H1 (cell line): ENCODE measurements at regions not wholly inside any gene's neighbourhood (a gene's known extent, or its start where the extent isn't known, plus 50 kb on each side); places are given as distances from the start of the nearest gene placed in this dataset.
"Not testable (repeated sequence)": the region's sequence is repeated elsewhere in the genome, so short reads cannot be mapped to it uniquely, and the experiment has no call there.

Experiments
- CTCF ChIA-PET: fragments of 300-600 bp; sonication (Branson Sonifier 250); formaldehyde crosslinking; loops from one replicate; lab custom pipeline; 2021; ENCODE audit not compliant: partially characterized antibody; lab: Charles Lee
- POLR2A ChIA-PET: fragments of 300-600 bp; sonication (Branson Sonifier 250); formaldehyde crosslinking; loops from one replicate; lab custom pipeline; 2021; ENCODE audit warnings: inconsistent platforms; ENCODE audit not compliant: partially characterized antibody; lab: Charles Lee
- DNase-seq, 2 experiments: peaks; one replicate each; pipeline versions ENCODE4 v3.0.0 to v3.0.0-alpha.2; 2010 to 2022; ENCODE audit warnings: low spot score in 2 of 2, low read depth in 1 of 2, mixed read lengths in 1 of 2
- FAIRE-seq: peaks from 2 replicates; lab custom pipeline; 2011; peaks lifted over from hg19 to GRCh38; lab: Jason Lieb, UNC
- H2AFZ ChIP-seq: 2 replicates; pipeline ENCODE4 v1.8.1; 2012; ENCODE audit warnings: low read length, inconsistent platforms
- H2AK5ac ChIP-seq: 2 replicates; pipeline ENCODE4 v1.6.1; 2013; ENCODE audit warnings: low read depth, low read length
- H2BK120ac ChIP-seq: replicated peaks from 2 replicates; pipeline ENCODE3; 2013; ENCODE audit warnings: low read depth, low read length, inconsistent platforms
- H2BK12ac ChIP-seq: 2 replicates; pipeline ENCODE4 v1.6.1; 2013; ENCODE audit warnings: low read depth, low read length
- H2BK15ac ChIP-seq: 2 replicates; pipeline ENCODE4 v1.6.1; 2013; ENCODE audit warnings: low read length
- H2BK20ac ChIP-seq: 2 replicates; pipeline ENCODE4 v1.6.1; 2013; ENCODE audit warnings: low read length
- H2BK5ac ChIP-seq: 2 replicates; pipeline ENCODE4 v1.6.1; 2013; ENCODE audit warnings: low read depth, low read length
- H3K14ac ChIP-seq: 2 replicates; pipeline ENCODE4 v1.6.1; 2013; ENCODE audit warnings: inconsistent platforms; ENCODE audit not compliant: insufficient read length
- H3K18ac ChIP-seq: 2 replicates; pipeline ENCODE4 v1.6.1; 2013; ENCODE audit warnings: low read length; ENCODE audit errors: extremely low read depth
- H3K23ac ChIP-seq: 2 replicates; pipeline ENCODE4 v1.6.1; 2013; ENCODE audit warnings: inconsistent platforms; ENCODE audit not compliant: insufficient read length
- H3K23me2 ChIP-seq: 2 replicates; pipeline ENCODE4 v1.6.1; 2013; ENCODE audit warnings: low read depth, low read length
- H3K27ac ChIP-seq: 2 replicates; pipeline ENCODE4 v1.6.1; 2011; ENCODE audit warnings: low read depth, low read length, inconsistent platforms
- H3K27me3 ChIP-seq, 4 experiments: replicated peaks in 1 of 4; 1 replicate in 1 of 4; 2 replicates in 3 of 4; pipeline versions ENCODE4 v1.6.1 to v1.8.1; 2011 to 2013; ENCODE audit warnings: low read length in 3 of 4, mild to moderate bottlenecking in 3 of 4, inconsistent platforms in 2 of 4, mixed read lengths in 2 of 4, moderate library complexity in 1 of 4; ENCODE audit not compliant: control insufficient read depth in 3 of 4, insufficient read depth in 3 of 4; ENCODE audit errors: extremely low read depth in 1 of 4
- H3K36me3 ChIP-seq, 4 experiments: 2 replicates each; pipeline versions ENCODE4 v1.6.1 to v1.8.1; 2011 to 2013; ENCODE audit warnings: mild to moderate bottlenecking in 4 of 4, low read length in 3 of 4, moderate library complexity in 2 of 4, control low read depth in 1 of 4, inconsistent platforms in 1 of 4; ENCODE audit not compliant: insufficient read depth in 4 of 4, control insufficient read depth in 2 of 4
- H3K4ac ChIP-seq: replicated peaks from 2 replicates; pipeline ENCODE3; 2013; ENCODE audit warnings: low read length, low read depth, mixed read lengths, inconsistent platforms; ENCODE audit not compliant: insufficient read length
- H3K4me1 ChIP-seq, 4 experiments: replicated peaks in 1 of 4; 1 replicate in 1 of 4; 2 replicates in 3 of 4; pipeline versions ENCODE4 v1.6.1 to v1.8.1; 2011 to 2013; ENCODE audit warnings: low read length in 3 of 4, inconsistent platforms in 2 of 4, mixed read lengths in 1 of 4; ENCODE audit not compliant: insufficient read depth in 4 of 4, control insufficient read depth in 3 of 4
- H3K4me2 ChIP-seq, 2 experiments: 2 replicates each; pipeline versions ENCODE4 v1.6.1 to v1.8.1; 2011 to 2013; ENCODE audit warnings: low read depth in 2 of 2, low read length in 2 of 2, control low read depth in 1 of 2, inconsistent platforms in 1 of 2, mild to moderate bottlenecking in 1 of 2; ENCODE audit not compliant: insufficient read depth in 1 of 2
- H3K4me3 ChIP-seq, 4 experiments: fragments of 200-600, 300-600 bp in 1 of 4; sonication (generic), shearing (Covaris generic), sonication (Bioruptor Twin) in 1 of 4; 2 replicates each; pipeline versions ENCODE4 v1.5.1 to v1.8.1; 2011 to 2016; ENCODE audit warnings: low read length in 4 of 4, low read depth in 3 of 4, control low read depth in 2 of 4, inconsistent platforms in 2 of 4, mild to moderate bottlenecking in 2 of 4, mixed read lengths in 1 of 4, moderate library complexity in 1 of 4; ENCODE audit not compliant: insufficient read depth in 2 of 4; ENCODE audit errors: extremely low read depth in 1 of 4
- H3K56ac ChIP-seq: replicated peaks from 2 replicates; pipeline ENCODE3; 2013; ENCODE audit warnings: low read depth, mild to moderate bottlenecking, mixed read lengths, low read length, inconsistent platforms; ENCODE audit not compliant: insufficient read length
- H3K79me1 ChIP-seq: 2 replicates; pipeline ENCODE4 v1.6.1; 2013; ENCODE audit warnings: low read depth, low read length, control low read depth
- H3K79me2 ChIP-seq, 2 experiments: 2 replicates each; pipeline versions ENCODE4 v1.6.1 to v1.8.1; 2012 to 2013; ENCODE audit warnings: low read length in 2 of 2, mild to moderate bottlenecking in 2 of 2, inconsistent platforms in 1 of 2; ENCODE audit not compliant: insufficient read depth in 2 of 2, control insufficient read depth in 1 of 2
- H3K9ac ChIP-seq, 4 experiments: replicated peaks in 1 of 4; 1 replicate in 1 of 4; 2 replicates in 3 of 4; pipeline versions ENCODE4 v1.6.1 to v1.8.1; 2011 to 2013; ENCODE audit warnings: low read depth in 3 of 4, low read length in 3 of 4, control low read depth in 2 of 4, mild to moderate bottlenecking in 2 of 4, moderate library complexity in 2 of 4, inconsistent platforms in 1 of 4; ENCODE audit errors: extremely low read depth in 1 of 4
- H3K9me3 ChIP-seq, 2 experiments: 2 replicates each; pipeline versions ENCODE4 v1.6.1 to v1.8.1; 2012 to 2013; ENCODE audit warnings: mild to moderate bottlenecking in 2 of 2, moderate library complexity in 2 of 2, control low read depth in 1 of 2, inconsistent platforms in 1 of 2, low read depth in 1 of 2, low read length in 1 of 2, mixed read lengths in 1 of 2; ENCODE audit not compliant: insufficient read depth in 2 of 2
- H4K20me1 ChIP-seq, 2 experiments: replicated peaks in 1 of 2; 2 replicates each; pipeline versions ENCODE3 to v1.8.1; 2011 to 2013; ENCODE audit warnings: inconsistent platforms in 2 of 2, low read length in 2 of 2, mild to moderate bottlenecking in 1 of 2; ENCODE audit not compliant: insufficient read depth in 2 of 2, control insufficient read depth in 1 of 2
- H4K5ac ChIP-seq: 2 replicates; pipeline ENCODE4 v1.6.1; 2013; ENCODE audit warnings: low read length, low read depth, mixed read lengths, inconsistent platforms; ENCODE audit not compliant: insufficient read length
- H4K8ac ChIP-seq: 2 replicates; pipeline ENCODE4 v1.8.0; 2013; ENCODE audit warnings: mild to moderate bottlenecking, moderate library complexity, low read length, inconsistent platforms; ENCODE audit not compliant: insufficient read depth; ENCODE audit errors: extremely low read depth
- H4K91ac ChIP-seq: replicated peaks from 2 replicates; pipeline ENCODE3; 2013; ENCODE audit warnings: low read length, mixed read lengths, inconsistent platforms; ENCODE audit not compliant: insufficient read length
- WGBS, 2 experiments: shearing (Covaris generic) in 1 of 2; methylation state at CpG; one replicate each; pipeline versions ENCODE4 v1.1.6 to v1.1.7; 2013 to 2015; ENCODE audit warnings: low lambda C conversion rate in 2 of 2, mixed read lengths in 2 of 2, inconsistent platforms in 1 of 2, low coverage in 1 of 2, missing lambda C conversion rate in 1 of 2; ENCODE audit not compliant: insufficient replicate concordance in 2 of 2, insufficient coverage in 1 of 2, insufficient read length in 1 of 2; ENCODE audit errors: extremely low coverage in 1 of 2, missing lambda C conversion rate in 1 of 2; 5-methylcytosine and 5-hydroxymethylcytosine counted together

- H3K79me1 ChIP-seq, H2BK120ac ChIP-seq, H3K4ac ChIP-seq, H3K27ac ChIP-seq, FAIRE-seq, H2BK20ac ChIP-seq, H3K9ac ChIP-seq, DNase-seq, H3K18ac ChIP-seq, H3K56ac ChIP-seq, H3K9me3 ChIP-seq, H3K4me3 ChIP-seq, H4K8ac ChIP-seq, H4K91ac ChIP-seq, H3K23me2 ChIP-seq, H2AFZ ChIP-seq, H3K36me3 ChIP-seq, H2BK12ac ChIP-seq, H2AK5ac ChIP-seq, H3K14ac ChIP-seq, H2BK5ac ChIP-seq, H4K5ac ChIP-seq, H3K23ac ChIP-seq, H3K79me2 ChIP-seq, H2BK15ac ChIP-seq: not testable (repeated sequence)
- ChIA-PET CTCF (interaction anchor here (1.6 kb wide), 1 partner anchor 11 kb away, joined by 3 read pairs; no protein-coding TSS in a partner anchor), POLR2A (interaction anchor here (1.0 to 1.4 kb wide), 3 partner anchors 15 to 53 kb away, joined by 3 to 4 read pairs (median 3); no protein-coding TSS in a partner anchor)
- Histone ChIP-seq H3K4me2 (peak overlapping the region; percentile 17 to 54; a peak in 2 of 4 replicates), H3K4me1 (peaks cover 6 to 35% (median 22%) of the 10 kb centered on the region in 4 experiments; a peak in 5 of 7 replicates), H4K20me1 (peaks cover 7 to 18% of the 10 kb centered on the region in 2 experiments), H3K27me3 (peaks cover 16 to 62% (median 43%) of the 10 kb centered on the region in 4 experiments)
- WGBS, 2 experiments: 27% methylated on average over 6 of the region's 6 CpGs; no CpG with 5 or more reads in 1 of the 2 experiments
Measured at GRCh38 chr19:20371304-20371703, 194.3 kb downstream of the ZNF737 start.
